Sciatic nerve (tissue), 2 donors: ENCODE measurements at regions not wholly inside any gene's neighbourhood (a gene's known extent, or its start where the extent isn't known, plus 50 kb on each side); places are given as distances from the start of the nearest gene placed in this dataset.

ENCODE experiments used
- ATAC-seq: fragments of 200-7000 bp; cut with Tn5 transposase; one replicate; pipeline ENCODE4 v1.9.1; 2020; ENCODE audit warnings: mild to moderate bottlenecking, moderate library complexity
- DNase-seq: peaks from one replicate; pipeline ENCODE4 v3.0.0-alpha.2; 2020; ENCODE audit warnings: low spot score
- intact Hi-C: fragments of 100-400 bp; cut with DNase I; formaldehyde crosslinking; loops from one replicate; pipeline ENCODE4 v1.14.2; 2022
- donor health status: DM: no; HTN: no; CAD: no.
- donor health status: DM: no; HTN: no; CAD: no.

GRCh38 chr6:19059102-19059501 lies 672.0 kb downstream of the RNF144B start:
- intact Hi-C loops = no loop called here
- DNase-seq (no peak), ATAC-seq (no peak)

GRCh38 chr6:19067165-19067564 lies 680.0 kb downstream of the RNF144B start:
- intact Hi-C loops = no loop called here
- DNase-seq (no peak), ATAC-seq (no peak)

- ATAC-seq = no peak
- intact Hi-C loops = no loop called here
- DNase-seq = no peak
These were observed 683.4 kb downstream of the RNF144B start for GRCh38 chr6:19070520-19070919.

- intact Hi-C loops = no loop called here
- no peak for DNase-seq
- ATAC-seq = no peak
These were observed 696.7 kb downstream of the RNF144B start for GRCh38 chr6:19083801-19084200.

- intact Hi-C loops = no loop called here
- ATAC-seq (no peak), DNase-seq (no peak)
These were observed 699.3 kb downstream of the RNF144B start for GRCh38 chr6:19086480-19086879.

GRCh38 chr6:19087296-19087695 lies 700.1 kb downstream of the RNF144B start:
- intact Hi-C loops = no loop called here
- ATAC-seq = no peak
- DNase-seq = no peak

- intact Hi-C loops = no loop called here
- ATAC-seq (no peak), DNase-seq (no peak)
These were observed 700.7 kb downstream of the RNF144B start for GRCh38 chr6:19087897-19088296.

- intact Hi-C loops = no loop called here
- no peak for DNase-seq
- ATAC-seq = no peak
These were observed 713.6 kb downstream of the RNF144B start for GRCh38 chr6:19100752-19101151.

- intact Hi-C loops = no loop called here
- ATAC-seq (no peak), DNase-seq (no peak)
These were observed 715.8 kb downstream of the RNF144B start for GRCh38 chr6:19102936-19103335.

- DNase-seq = no peak
- no peak for ATAC-seq
- intact Hi-C loops = no loop called here
These were observed 720.3 kb downstream of the RNF144B start for GRCh38 chr6:19107468-19107867.

GRCh38 chr6:19121521-19121920 lies 715.6 kb upstream of the ID4 start:
- no peak for DNase-seq
- no peak for ATAC-seq
- intact Hi-C loops = no loop called here

- DNase-seq (no peak), ATAC-seq (no peak)
- intact Hi-C loops = no loop called here
These were observed 710.1 kb upstream of the ID4 start for GRCh38 chr6:19127081-19127480.

- DNase-seq (no peak), ATAC-seq (no peak)
- intact Hi-C loops = no loop called here
These were observed 708.5 kb upstream of the ID4 start for GRCh38 chr6:19128701-19129100.

- intact Hi-C loops = no loop called here
- no peak for ATAC-seq
- no peak for DNase-seq
These were observed 701.5 kb upstream of the ID4 start for GRCh38 chr6:19135706-19136105.

GRCh38 chr6:19137505-19137904 lies 699.7 kb upstream of the ID4 start:
- intact Hi-C loops = no loop called here
- DNase-seq (no peak), ATAC-seq (no peak)

- no peak for ATAC-seq
- intact Hi-C loops = no loop called here
These were observed 694.9 kb upstream of the ID4 start for GRCh38 chr6:19142275-19142674.

GRCh38 chr6:19150307-19150706 lies 686.9 kb upstream of the ID4 start:
- intact Hi-C loops = no loop called here
- ATAC-seq = no peak
- no peak for DNase-seq

More at GRCh38 chr6:19142275-19142674, 694.9 kb upstream of the ID4 start:
- no peak for DNase-seq

- intact Hi-C loops = no loop called here
- ATAC-seq (peak; percentile 83), DNase-seq (no peak)
These were observed 683.7 kb upstream of the ID4 start for GRCh38 chr6:19153270-19153980.

- no peak for ATAC-seq
- intact Hi-C loops = no loop called here
- no peak for DNase-seq
These were observed 683.2 kb upstream of the ID4 start for GRCh38 chr6:19153981-19154295.

- DNase-seq (no peak), ATAC-seq (no peak)
- intact Hi-C loops = no loop called here
These were observed 680.7 kb upstream of the ID4 start for GRCh38 chr6:19156443-19156842.

GRCh38 chr6:19157486-19157885 lies 679.7 kb upstream of the ID4 start:
- DNase-seq = no peak
- intact Hi-C loops = no loop called here
- ATAC-seq = no peak

- intact Hi-C loops = no loop called here
- no peak for ATAC-seq
- DNase-seq = no peak
These were observed 678.6 kb upstream of the ID4 start for GRCh38 chr6:19158586-19158985.
